B cell (primary cell): ENCODE measurements at regions not wholly inside any gene's neighbourhood (a gene's known extent, or its start where the extent isn't known, plus 50 kb on each side); places are given as distances from the start of the nearest gene placed in this dataset.

Experiments used
- ATAC-seq: fragments of 200-7000 bp; cut with Tn5 transposase; one replicate; pipeline ENCODE4 v1.10.0; 2021; ENCODE audit warnings: low read depth, mild to moderate bottlenecking, moderate number of reproducible peaks, moderate library complexity
- CTCF ChIA-PET: fragments of 350-600 bp; sonication (Branson Sonifier 250); formaldehyde crosslinking; loops from one replicate; lab custom pipeline; 2021; ENCODE audit warnings: antibody characterized with exemption, inconsistent platforms; lab: Charles Lee
- POLR2A ChIA-PET: fragments of 350-600 bp; sonication (Branson Sonifier 250); formaldehyde crosslinking; loops from one replicate; lab custom pipeline; 2021; ENCODE audit warnings: antibody characterized with exemption; lab: Charles Lee
- DNase-seq: peaks from one replicate; pipeline ENCODE4 v3.0.0; 2013
- H2AFZ ChIP-seq: 2 replicates; pipeline ENCODE4 v1.6.1; 2012; ENCODE audit warnings: mild to moderate bottlenecking, low read depth, low read length; ENCODE audit not compliant: insufficient read depth, poor library complexity, severe bottlenecking
- H3K27ac ChIP-seq, 2 donors: 1 replicate in 1 of 2; 2 replicates in 1 of 2; pipeline ENCODE4 v1.5.1; 2012 to 2013; ENCODE audit warnings: low read length in 2 of 2, mild to moderate bottlenecking in 2 of 2, moderate library complexity in 1 of 2
- H3K27me3 ChIP-seq, 4 experiments: fragments of 200-600 bp in 1 of 4; sonication (generic) in 1 of 4; replicated peaks in 1 of 4; 1 replicate in 2 of 4; 2 replicates in 2 of 4; pipeline versions ENCODE4 v1.6.1 to v1.7.0; 2013 to 2016; ENCODE audit warnings: low read length in 3 of 4, mild to moderate bottlenecking in 2 of 4, mixed read lengths in 1 of 4, moderate library complexity in 1 of 4; ENCODE audit not compliant: insufficient read depth in 4 of 4, control insufficient read depth in 3 of 4; ENCODE audit errors: control extremely low read depth in 1 of 4
- H3K36me3 ChIP-seq, 2 experiments: replicated peaks in 1 of 2; 1 replicate in 1 of 2; 2 replicates in 1 of 2; pipeline versions ENCODE4 v1.6.1 to v1.7.1; 2013; ENCODE audit warnings: low read length in 1 of 2; ENCODE audit not compliant: insufficient read depth in 2 of 2, control insufficient read depth in 1 of 2; ENCODE audit errors: control extremely low read depth in 1 of 2, extremely low read depth in 1 of 2
- H3K4me1 ChIP-seq, 2 donors: fragments of 200-600 bp in 1 of 2; sonication (generic) in 1 of 2; 1 replicate in 1 of 2; 2 replicates in 1 of 2; pipeline versions ENCODE4 v1.5.1 to v1.6.1; 2013 to 2017; ENCODE audit warnings: low read length in 2 of 2; ENCODE audit not compliant: control insufficient read depth in 2 of 2, insufficient read depth in 2 of 2
- H3K4me2 ChIP-seq: replicated peaks from 2 replicates; pipeline ENCODE3; 2012; ENCODE audit warnings: mild to moderate bottlenecking, low read depth, low read length; ENCODE audit not compliant: poor library complexity, severe bottlenecking
- H3K4me3 ChIP-seq, 5 experiments: fragments of 200-600 bp in 1 of 5; sonication (generic) in 1 of 5; 1 replicate in 3 of 5; 2 replicates in 2 of 5; pipeline versions ENCODE4 v1.5.1 to v1.7.0; 2011 to 2016; ENCODE audit warnings: low read length in 4 of 5, mild to moderate bottlenecking in 4 of 5, low read depth in 2 of 5, control low read depth in 1 of 5, moderate library complexity in 1 of 5; ENCODE audit not compliant: insufficient read depth in 1 of 5; ENCODE audit errors: control extremely low read depth in 1 of 5, extremely low read depth in 1 of 5
- H3K79me2 ChIP-seq: fragments of 200-600 bp; sonication (generic); one replicate; pipeline ENCODE4 v1.6.0; 2016; ENCODE audit warnings: low read length; ENCODE audit not compliant: control insufficient read depth, insufficient read depth
- H3K9ac ChIP-seq: fragments of 200-600 bp; sonication (generic); 2 replicates; pipeline ENCODE4 v1.6.1; 2017; ENCODE audit warnings: mild to moderate bottlenecking, low read length, moderate library complexity
- H3K9me3 ChIP-seq, 3 donors: one replicate each; pipeline versions ENCODE4 v1.6.1 to v1.7.1; 2013; ENCODE audit warnings: low read length in 2 of 3; ENCODE audit not compliant: control insufficient read depth in 2 of 3, insufficient read depth in 1 of 3; ENCODE audit errors: control extremely low read depth in 1 of 3
- H4K20me1 ChIP-seq: 2 replicates; pipeline ENCODE4 v1.6.0; 2012; ENCODE audit warnings: mild to moderate bottlenecking, low read length; ENCODE audit not compliant: insufficient read depth, control insufficient read depth, poor library complexity, severe bottlenecking
- H3K27ac Mint-ChIP-seq: one replicate; pipeline ENCODE4 v1.8.0; 2021; ENCODE audit warnings: mixed read lengths
- H3K27me3 Mint-ChIP-seq: one replicate; pipeline ENCODE4 v1.8.0; 2021; ENCODE audit warnings: mixed read lengths
- H3K4me1 Mint-ChIP-seq: one replicate; pipeline ENCODE4 v1.8.0; 2021; ENCODE audit warnings: mixed read lengths
- H3K4me3 Mint-ChIP-seq: one replicate; pipeline ENCODE4 v1.8.0; 2021; ENCODE audit warnings: mixed read lengths
- H3K9me3 Mint-ChIP-seq: one replicate; pipeline ENCODE4 v1.8.0; 2022; ENCODE audit warnings: mixed read lengths; ENCODE audit not compliant: insufficient read depth
- EZH2 ChIP-seq: IDR thresholded peaks from 2 replicates; pipeline ENCODE4 v1.6.1; 2012; ENCODE audit warnings: borderline replicate concordance, low read depth, mild to moderate bottlenecking, moderate library complexity, low read length; ENCODE audit not compliant: insufficient read depth, poor library complexity, severe bottlenecking
- WGBS: methylation state at CpG from one replicate; pipeline ENCODE4 v1.1.5; 2013; ENCODE audit warnings: missing lambda C conversion rate; ENCODE audit not compliant: insufficient coverage; 5-methylcytosine and 5-hydroxymethylcytosine counted together
- intact Hi-C: fragments of 100-400 bp; cut with micrococcal nuclease; formaldehyde crosslinking; loops from one replicate; pipeline ENCODE4 v1.10.0; 2022
- TF ChIP-seq, protein P1 (sequence below): fragments of 200-600 bp; IDR thresholded peaks from one replicate; pipeline ENCODE4 v1.8.0; 2022; ENCODE audit warnings: antibody characterized with exemption, mild to moderate bottlenecking

DNA sequence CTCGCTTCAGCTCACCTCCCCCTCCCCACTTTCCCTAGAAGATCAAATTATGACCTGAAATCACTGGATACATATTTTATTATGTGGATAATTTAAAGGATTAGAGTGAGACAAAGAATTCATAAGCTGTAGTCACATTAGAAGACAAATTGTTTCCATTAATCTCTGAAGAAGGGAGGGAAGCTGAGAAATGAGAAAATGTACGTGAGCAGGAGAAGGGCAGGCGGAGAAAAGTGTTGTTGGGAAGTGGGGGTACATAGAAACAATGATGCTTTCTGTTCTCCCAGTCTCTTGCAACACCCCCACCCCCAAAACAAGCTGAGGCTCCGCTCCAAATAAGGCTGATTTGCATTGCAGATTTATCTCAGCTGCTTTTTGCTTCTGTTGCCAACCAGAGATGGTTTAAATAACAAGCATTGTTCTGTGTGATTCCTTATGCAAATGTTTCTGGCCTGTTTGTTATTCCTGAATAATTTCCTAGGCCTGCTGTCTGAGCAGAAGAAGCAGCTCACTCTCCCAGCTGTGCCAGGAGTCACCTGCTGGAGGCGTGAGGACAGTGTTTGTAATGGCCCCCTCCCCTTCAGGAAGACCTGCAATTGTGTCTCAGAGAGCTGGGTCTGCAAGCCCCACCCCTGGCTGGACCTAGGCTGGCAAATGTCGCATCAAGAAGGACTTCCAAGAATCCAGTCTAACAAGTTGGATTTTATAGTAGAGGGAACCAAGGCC, 121.8 kb upstream of the TNR start:
- no peaks in the 10 kb centered on the region for H4K20me1 ChIP-seq
- Mint-ChIP-seq H3K4me3 (no peak overlapping the region), H3K9me3 (no peaks in the 10 kb centered on the region), H3K27me3 (peaks cover 12% of the 10 kb centered on the region), H3K4me1 (no peaks in the 10 kb centered on the region), H3K27ac (no peak overlapping the region)
- ATAC-seq (no peak), DNase-seq (no peak)
- no peak for TF ChIP-seq EZH2
- TF ChIP-seq, protein P1, sequence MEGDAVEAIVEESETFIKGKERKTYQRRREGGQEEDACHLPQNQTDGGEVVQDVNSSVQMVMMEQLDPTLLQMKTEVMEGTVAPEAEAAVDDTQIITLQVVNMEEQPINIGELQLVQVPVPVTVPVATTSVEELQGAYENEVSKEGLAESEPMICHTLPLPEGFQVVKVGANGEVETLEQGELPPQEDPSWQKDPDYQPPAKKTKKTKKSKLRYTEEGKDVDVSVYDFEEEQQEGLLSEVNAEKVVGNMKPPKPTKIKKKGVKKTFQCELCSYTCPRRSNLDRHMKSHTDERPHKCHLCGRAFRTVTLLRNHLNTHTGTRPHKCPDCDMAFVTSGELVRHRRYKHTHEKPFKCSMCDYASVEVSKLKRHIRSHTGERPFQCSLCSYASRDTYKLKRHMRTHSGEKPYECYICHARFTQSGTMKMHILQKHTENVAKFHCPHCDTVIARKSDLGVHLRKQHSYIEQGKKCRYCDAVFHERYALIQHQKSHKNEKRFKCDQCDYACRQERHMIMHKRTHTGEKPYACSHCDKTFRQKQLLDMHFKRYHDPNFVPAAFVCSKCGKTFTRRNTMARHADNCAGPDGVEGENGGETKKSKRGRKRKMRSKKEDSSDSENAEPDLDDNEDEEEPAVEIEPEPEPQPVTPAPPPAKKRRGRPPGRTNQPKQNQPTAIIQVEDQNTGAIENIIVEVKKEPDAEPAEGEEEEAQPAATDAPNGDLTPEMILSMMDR: no peak
- H2AFZ ChIP-seq: no peak overlapping the region
- CTCF ChIA-PET: no interaction called here
- POLR2A ChIA-PET: no interaction called here
- no peaks in the 10 kb centered on the region for H3K27me3 ChIP-seq
- no peaks in the 10 kb centered on the region for H3K79me2 ChIP-seq
- no peaks in the 10 kb centered on the region for H3K36me3 ChIP-seq
- no peaks in the 10 kb centered on the region for H3K9me3 ChIP-seq
- no peak overlapping the region for H3K9ac ChIP-seq
- H3K4me3 ChIP-seq: no peak overlapping the region
- intact Hi-C loops: no loop called here
- H3K4me1 ChIP-seq: no peaks in the 10 kb centered on the region
- no peak overlapping the region for H3K27ac ChIP-seq
- WGBS: 83% methylated on average over 2 of the region's 6 CpGs
- no peak overlapping the region for H3K4me2 ChIP-seq

DNA sequence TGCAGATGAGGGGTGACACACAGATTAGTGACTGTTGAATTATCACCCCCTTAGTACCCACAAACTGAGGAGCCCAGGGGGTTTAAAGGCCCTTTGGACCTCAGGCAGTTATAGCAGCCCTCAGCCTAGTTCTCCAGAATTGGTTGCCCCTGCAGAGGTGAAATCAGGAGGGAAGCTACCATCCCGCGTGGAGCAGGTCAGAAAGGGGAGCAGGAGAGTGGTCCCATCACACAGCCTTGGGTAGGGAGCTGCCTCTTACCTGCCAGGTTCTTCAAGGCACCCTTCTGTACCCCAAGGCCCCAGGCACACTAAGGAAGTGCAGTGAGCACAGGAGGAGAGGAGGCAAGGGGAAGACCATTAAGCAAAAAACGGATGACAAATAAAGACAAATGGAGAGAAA, 121.2 kb upstream of the TNR start:
- no peak overlapping the region for H3K4me2 ChIP-seq

More for the DNA sequence above, 121.2 kb upstream of the TNR start:
- Mint-ChIP-seq H3K27me3 (peaks cover 12% of the 10 kb centered on the region), H3K4me1 (no peaks in the 10 kb centered on the region), H3K4me3 (no peak overlapping the region), H3K27ac (no peak overlapping the region), H3K9me3 (no peaks in the 10 kb centered on the region)
- Histone ChIP-seq H3K27ac (no peak overlapping the region), H3K79me2 (no peaks in the 10 kb centered on the region), H4K20me1 (no peaks in the 10 kb centered on the region), H2AFZ (no peak overlapping the region), H3K36me3 (no peaks in the 10 kb centered on the region), H3K4me3 (no peak overlapping the region), H3K9ac (no peak overlapping the region), H3K4me1 (no peaks in the 10 kb centered on the region), H3K9me3 (no peaks in the 10 kb centered on the region), H3K27me3 (no peaks in the 10 kb centered on the region)
- 88% methylated on average over 2 of the region's 3 CpGs for WGBS
- intact Hi-C loops: no loop called here
- CTCF ChIA-PET: no interaction called here
- POLR2A ChIA-PET: no interaction called here
- ATAC-seq (no peak), DNase-seq (no peak)
- no peak for TF ChIP-seq EZH2
- TF ChIP-seq, protein P1: no peak
